A673 (cell line): ENCODE measurements at regions not wholly inside any gene's neighbourhood (a gene's known extent, or its start where the extent isn't known, plus 50 kb on each side); places are given as distances from the start of the nearest gene placed in this dataset.

Experiments used
- BruUV-seq: library from RNA; stranded (reverse); fragments of 400-500 nt; replicated peaks from 2 replicates; lab custom pipeline; 2021; lab: Mats Ljungman, UMichigan
- CTCF ChIA-PET: fragments of 300-600 bp; sonication (Branson Sonifier 250); formaldehyde crosslinking; loops from one replicate; lab custom pipeline; 2022; ENCODE audit warnings: antibody characterized with exemption; lab: Charles Lee
- POLR2A ChIA-PET: fragments of 300-600 bp; sonication (Branson Sonifier 250); formaldehyde crosslinking; loops from one replicate; lab custom pipeline; 2022; ENCODE audit warnings: antibody characterized with exemption; ENCODE audit not compliant: low non-redundant PET; lab: Charles Lee
- DNase-seq: peaks from one replicate; pipeline ENCODE4 v3.0.0-alpha.2; 2015; ENCODE audit warnings: low spot score
- H3K27ac ChIP-seq: fragments of 200-600 bp; sonication (generic); 2 replicates; pipeline ENCODE4 v1.5.1; 2016; ENCODE audit warnings: mixed run types, low read depth, mild to moderate bottlenecking, mixed read lengths, antibody characterized with exemption, low read length; ENCODE audit not compliant: poor library complexity, severe bottlenecking
- H3K27me3 ChIP-seq: fragments of 200-600 bp; sonication (generic); replicated peaks from 2 replicates; pipeline ENCODE4 v1.6.1; 2017; ENCODE audit warnings: mixed run types, low read depth, mild to moderate bottlenecking, mixed read lengths, antibody characterized with exemption, low read length; ENCODE audit not compliant: insufficient read depth, poor library complexity
- H3K36me3 ChIP-seq: fragments of 200-600 bp; sonication (generic); 2 replicates; pipeline ENCODE4 v1.6.1; 2016; ENCODE audit warnings: mixed run types, mild to moderate bottlenecking, mixed read lengths, antibody characterized with exemption, low read length; ENCODE audit not compliant: insufficient read depth, poor library complexity, severe bottlenecking
- H3K4me1 ChIP-seq: fragments of 200-600 bp; sonication (generic); 2 replicates; pipeline ENCODE4 v1.6.1; 2017; ENCODE audit warnings: mixed run types, mild to moderate bottlenecking, mixed read lengths, antibody characterized with exemption, low read length; ENCODE audit not compliant: insufficient read depth, poor library complexity, severe bottlenecking
- H3K4me3 ChIP-seq: fragments of 200-600 bp; sonication (generic); 2 replicates; pipeline ENCODE4 v1.5.1; 2016; ENCODE audit warnings: low read depth, mixed run types, mild to moderate bottlenecking, mixed read lengths, low read length; ENCODE audit not compliant: poor library complexity, severe bottlenecking
- H3K9me3 ChIP-seq: fragments of 200-600 bp; sonication (generic); 2 replicates; pipeline ENCODE4 v1.6.1; 2016; ENCODE audit warnings: mixed run types, low read depth, mild to moderate bottlenecking, mixed read lengths, antibody characterized with exemption, low read length; ENCODE audit not compliant: poor library complexity, severe bottlenecking
- EZH2 ChIP-seq: fragments of 200-600 bp; sonication (generic); IDR thresholded peaks from 2 replicates; pipeline ENCODE4 v1.6.1; 2017; ENCODE audit warnings: borderline replicate concordance, low read depth, mild to moderate bottlenecking, mixed read lengths, antibody characterized with exemption, low read length; ENCODE audit not compliant: poor library complexity, severe bottlenecking
- intact Hi-C: fragments of 100-400 bp; cut with micrococcal nuclease; formaldehyde crosslinking; loops from one replicate; pipeline ENCODE4 v1.10.0; 2022; ENCODE audit not compliant: unreplicated experiment
- TF ChIP-seq, protein P1 (sequence below): fragments of 300-800, 200-600 bp; sonication (generic); conservative IDR thresholded peaks from 2 replicates; pipeline ENCODE4 v1.5.1; 2017; ENCODE audit warnings: low read depth, mild to moderate bottlenecking, antibody characterized with exemption, low read length, moderate library complexity, mixed read lengths

DNA sequence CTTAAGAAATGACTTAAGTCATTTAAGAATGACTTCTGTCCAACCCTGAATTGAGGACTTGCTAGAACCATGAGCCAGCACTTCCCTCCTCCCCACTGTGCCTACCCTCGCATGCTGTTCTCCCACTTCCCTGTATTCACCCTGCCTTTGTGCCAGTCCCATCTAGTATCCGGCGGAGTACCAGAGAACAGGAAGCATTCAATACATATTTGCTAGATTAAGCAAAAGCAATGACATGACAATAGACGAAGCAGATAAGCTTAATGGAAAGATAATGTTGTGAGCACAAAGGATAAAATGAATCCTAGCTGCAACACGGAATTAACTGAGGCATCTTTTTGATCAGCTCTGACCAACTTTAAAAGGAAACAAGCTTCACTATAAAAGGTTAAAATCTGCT is 328.5 kb downstream of the TDRD15 start:
- POLR2A ChIA-PET: no interaction called here
- no peak for DNase-seq
- no TSS peak for BruUV-seq
- H3K36me3 ChIP-seq: no peaks in the 10 kb centered on the region
- intact Hi-C loops: no loop called here
- no peak overlapping the region for H3K27ac ChIP-seq
- no peak overlapping the region for H3K4me3 ChIP-seq
- H3K4me1 ChIP-seq: no peaks in the 10 kb centered on the region
- no peaks in the 10 kb centered on the region for H3K9me3 ChIP-seq
- peaks cover 43% of the 10 kb centered on the region for H3K27me3 ChIP-seq
- TF ChIP-seq, protein P1, sequence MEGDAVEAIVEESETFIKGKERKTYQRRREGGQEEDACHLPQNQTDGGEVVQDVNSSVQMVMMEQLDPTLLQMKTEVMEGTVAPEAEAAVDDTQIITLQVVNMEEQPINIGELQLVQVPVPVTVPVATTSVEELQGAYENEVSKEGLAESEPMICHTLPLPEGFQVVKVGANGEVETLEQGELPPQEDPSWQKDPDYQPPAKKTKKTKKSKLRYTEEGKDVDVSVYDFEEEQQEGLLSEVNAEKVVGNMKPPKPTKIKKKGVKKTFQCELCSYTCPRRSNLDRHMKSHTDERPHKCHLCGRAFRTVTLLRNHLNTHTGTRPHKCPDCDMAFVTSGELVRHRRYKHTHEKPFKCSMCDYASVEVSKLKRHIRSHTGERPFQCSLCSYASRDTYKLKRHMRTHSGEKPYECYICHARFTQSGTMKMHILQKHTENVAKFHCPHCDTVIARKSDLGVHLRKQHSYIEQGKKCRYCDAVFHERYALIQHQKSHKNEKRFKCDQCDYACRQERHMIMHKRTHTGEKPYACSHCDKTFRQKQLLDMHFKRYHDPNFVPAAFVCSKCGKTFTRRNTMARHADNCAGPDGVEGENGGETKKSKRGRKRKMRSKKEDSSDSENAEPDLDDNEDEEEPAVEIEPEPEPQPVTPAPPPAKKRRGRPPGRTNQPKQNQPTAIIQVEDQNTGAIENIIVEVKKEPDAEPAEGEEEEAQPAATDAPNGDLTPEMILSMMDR: no peak
- TF ChIP-seq EZH2: no peak
- CTCF ChIA-PET: no interaction called here

DNA sequence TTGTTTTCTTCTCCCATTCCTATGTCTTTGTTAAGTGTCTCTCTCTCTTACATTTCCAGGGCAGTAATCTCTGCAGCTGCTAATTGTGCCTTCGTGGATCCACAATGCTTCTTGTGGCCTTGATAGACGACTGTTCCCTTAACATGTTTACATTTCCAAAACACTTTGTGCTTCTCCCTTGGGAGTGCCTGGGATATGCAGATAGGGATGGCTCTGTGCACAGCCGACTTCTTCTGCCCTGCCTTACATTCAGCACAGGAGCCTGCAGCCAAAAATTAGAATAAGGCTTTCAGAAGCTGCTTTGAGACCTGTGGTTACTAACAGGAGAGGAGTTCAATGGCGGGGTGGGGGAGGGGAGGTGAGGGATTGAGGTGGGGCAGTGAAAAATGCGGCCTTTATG is 328.9 kb downstream of the TDRD15 start:
- no TSS peak for BruUV-seq
- no peak overlapping the region for H3K4me3 ChIP-seq
- POLR2A ChIA-PET: no interaction called here
- CTCF ChIA-PET: no interaction called here
- H3K27me3 ChIP-seq: peaks cover 43% of the 10 kb centered on the region
- H3K9me3 ChIP-seq: no peaks in the 10 kb centered on the region
- no peaks in the 10 kb centered on the region for H3K36me3 ChIP-seq
- TF ChIP-seq, protein P1: no peak
- no peak for TF ChIP-seq EZH2
- no peaks in the 10 kb centered on the region for H3K4me1 ChIP-seq
- no peak overlapping the region for H3K27ac ChIP-seq
- intact Hi-C loops: no loop called here
- DNase-seq: no peak

DNA sequence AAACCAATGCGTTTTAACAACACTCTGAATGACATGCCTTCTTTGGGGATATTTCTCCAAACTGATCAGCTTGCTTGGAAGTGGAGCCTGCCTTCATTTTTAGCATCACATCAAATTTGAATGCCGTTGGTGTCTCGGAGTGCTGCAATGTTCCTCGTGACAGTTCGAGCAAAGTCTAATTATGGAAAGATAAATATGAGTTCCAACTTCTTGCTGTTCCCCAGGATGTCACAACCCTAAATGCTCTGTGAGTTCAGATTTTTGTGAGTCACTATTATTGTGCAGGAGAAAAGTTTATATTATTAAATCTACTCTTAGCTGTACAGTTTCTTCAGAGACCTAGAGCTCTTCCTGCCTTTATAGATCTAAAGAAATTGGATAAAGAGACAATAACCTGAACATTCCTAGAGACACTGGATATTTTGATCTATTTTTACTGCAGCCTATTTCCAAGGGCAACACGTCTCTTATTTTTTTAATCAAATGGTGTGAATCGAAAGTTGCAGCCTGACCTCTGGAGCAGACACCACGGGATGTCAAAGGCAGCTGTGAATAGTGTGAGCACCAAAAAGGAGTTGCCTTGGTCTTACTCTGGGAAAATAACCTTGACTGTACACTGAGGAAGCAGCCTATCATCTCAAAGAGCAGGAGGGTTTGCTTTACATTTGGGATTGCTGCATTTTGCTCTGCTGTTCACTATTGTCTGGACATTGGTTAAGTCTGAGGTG is 330.1 kb downstream of the TDRD15 start:
- intact Hi-C loops: no loop called here
- ChIA-PET CTCF (interaction anchor here (0.5 kb wide), 1 partner anchor 15 kb away, joined by 3 read pairs; no protein-coding TSS in a partner anchor), POLR2A (no interaction called here)
- DNase-seq: no peak
- H3K27me3 ChIP-seq: peaks cover 43% of the 10 kb centered on the region
- H3K9me3 ChIP-seq: no peaks in the 10 kb centered on the region
- no peaks in the 10 kb centered on the region for H3K36me3 ChIP-seq
- H3K4me1 ChIP-seq: no peaks in the 10 kb centered on the region
- no peak overlapping the region for H3K4me3 ChIP-seq
- TF ChIP-seq EZH2: no peak
- TF ChIP-seq, protein P1: no peak
- H3K27ac ChIP-seq: no peak overlapping the region
- no TSS peak for BruUV-seq
